HepG2 (cell line): ENCODE measurements at regions not wholly inside any gene's neighbourhood (a gene's known extent, or its start where the extent isn't known, plus 50 kb on each side); places are given as distances from the start of the nearest gene placed in this dataset.

ENCODE experiments used
- ATAC-seq: fragments of 200-7000 bp; cut with Tn5 transposase; 3 replicates; pipeline ENCODE4 v1.9.1; 2020; ENCODE audit warnings: mild to moderate bottlenecking, moderate library complexity
- BruUV-seq: library from RNA; stranded (reverse); fragments of 400-500 nt; replicated peaks from 2 replicates; lab custom pipeline; 2021; lab: Mats Ljungman, UMichigan
- CTCF ChIA-PET: fragments of 300-600 bp; formaldehyde crosslinking; extraction: SDS; loops from one replicate; lab custom pipeline; 2021; ENCODE audit warnings: low total read pairs, inconsistent platforms, low intra/inter-chr PET ratio; lab: Yijun Ruan, JAX
- POLR2A ChIA-PET: fragments of 350-600 bp; sonication (Branson Sonifier 250); formaldehyde crosslinking; loops from one replicate; lab custom pipeline; 2020; ENCODE audit warnings: antibody characterized with exemption, inconsistent platforms; lab: Yijun Ruan, JAX
- DNase-seq: peaks from one replicate; pipeline ENCODE4 v3.0.0-alpha.2; 2015; ENCODE audit warnings: low spot score
- FAIRE-seq: peaks from 3 replicates; lab custom pipeline; 2011; peaks lifted over from hg19 to GRCh38; lab: Jason Lieb, UNC
- H2AFZ ChIP-seq: one replicate; pipeline ENCODE4 v1.6.1; 2011; ENCODE audit warnings: low read length, inconsistent platforms
- H3K27ac ChIP-seq: fragments of 300-600 bp; 3 replicates; pipeline ENCODE4 v1.8.0; 2011; ENCODE audit warnings: mixed run types, mild to moderate bottlenecking, mixed read lengths, low read length, inconsistent platforms; ENCODE audit not compliant: insufficient read depth; ENCODE audit errors: extremely low read length
- H3K27me3 ChIP-seq, 2 experiments: fragments of 200-600 bp in 1 of 2; 2 replicates in 1 of 2; 3 replicates in 1 of 2; pipeline versions ENCODE4 v1.6.0 to v1.8.0; 2011; ENCODE audit warnings: low read length in 2 of 2, mild to moderate bottlenecking in 2 of 2, moderate library complexity in 2 of 2, inconsistent platforms in 1 of 2; ENCODE audit not compliant: insufficient read depth in 2 of 2, control insufficient read depth in 1 of 2
- H3K36me3 ChIP-seq, 2 experiments: fragments of 200-600 bp in 1 of 2; replicated peaks in 1 of 2; 2 replicates in 1 of 2; 3 replicates in 1 of 2; pipeline versions ENCODE4 v1.5.1 to v1.8.0; 2011; ENCODE audit warnings: low read length in 2 of 2, inconsistent platforms in 1 of 2; ENCODE audit not compliant: insufficient read depth in 2 of 2, control insufficient read depth in 1 of 2
- H3K4me1 ChIP-seq: 2 replicates; pipeline ENCODE4 v1.5.1; 2012; ENCODE audit warnings: low read length, inconsistent platforms; ENCODE audit not compliant: insufficient read depth
- H3K4me2 ChIP-seq: 2 replicates; pipeline ENCODE4 v1.6.0; 2011; ENCODE audit warnings: low read depth, low read length, inconsistent platforms
- H3K4me3 ChIP-seq, 3 experiments: fragments of 200-600 bp in 1 of 3; sonication (generic), shearing (Covaris generic) in 1 of 3; replicated peaks in 1 of 3; 2 replicates each; pipeline ENCODE4 v1.5.1; 2011 to 2016; ENCODE audit warnings: low read length in 3 of 3, inconsistent platforms in 2 of 3, low read depth in 2 of 3, mild to moderate bottlenecking in 2 of 3, control low read depth in 1 of 3, mixed read lengths in 1 of 3; ENCODE audit not compliant: insufficient read depth in 1 of 3
- H3K79me2 ChIP-seq: one replicate; pipeline ENCODE4 v1.6.1; 2011; ENCODE audit warnings: low read length, inconsistent platforms; ENCODE audit not compliant: insufficient read depth
- H3K9ac ChIP-seq: 2 replicates; pipeline ENCODE4 v1.6.0; 2011; ENCODE audit warnings: mild to moderate bottlenecking, low read depth, low read length, inconsistent platforms; ENCODE audit not compliant: insufficient read depth
- H3K9me3 ChIP-seq: 2 replicates; pipeline ENCODE4 v1.5.1; 2012; ENCODE audit warnings: mild to moderate bottlenecking, low read length
- H4K20me1 ChIP-seq: 2 replicates; pipeline ENCODE4 v1.6.0; 2011; ENCODE audit warnings: inconsistent platforms, mild to moderate bottlenecking, low read length, moderate library complexity; ENCODE audit not compliant: insufficient read depth
- BRD4 ChIP-seq: sonication (generic); formaldehyde crosslinking; IDR thresholded peaks from 2 replicates; pipeline ENCODE4 v1.4.0; 2020; ENCODE audit warnings: missing genetic modification reagents
- CHCHD3 ChIP-seq: sonication (generic); formaldehyde crosslinking; IDR thresholded peaks from 2 replicates; pipeline ENCODE4 v1.8.0; 2022; ENCODE audit warnings: mild to moderate bottlenecking, missing genetic modification reagents, moderate library complexity
- HNRNPL ChIP-seq: fragments of 200-400 bp; formaldehyde crosslinking; IDR thresholded peaks from 2 replicates; pipeline ENCODE4 v1.6.1; 2017; ENCODE audit warnings: mild to moderate bottlenecking, low read depth, low read length
- PHB2 ChIP-seq: fragments of 450-650 bp; IDR thresholded peaks from 2 replicates; pipeline ENCODE4 v1.6.1; 2018; ENCODE audit not compliant: partially characterized antibody
- RBM22 ChIP-seq: fragments of 200-400 bp; formaldehyde crosslinking; optimal IDR thresholded peaks from 2 replicates; pipeline ENCODE3; 2017; ENCODE audit warnings: mild to moderate bottlenecking, low read length, moderate library complexity
- RXRA ChIP-seq: sonication (generic); formaldehyde crosslinking; IDR thresholded peaks from 2 replicates; pipeline ENCODE4 v1.5.1; 2020; ENCODE audit warnings: missing genetic modification reagents
- SRSF4 ChIP-seq: fragments of 200-400 bp; formaldehyde crosslinking; IDR thresholded peaks from one replicate; pipeline ENCODE4 v1.6.1; 2018; ENCODE audit warnings: mild to moderate bottlenecking, low read depth, low read length, moderate library complexity; ENCODE audit not compliant: poor library complexity, severe bottlenecking
- YEATS2 ChIP-seq: sonication (generic); formaldehyde crosslinking; IDR thresholded peaks from 2 replicates; pipeline ENCODE4 v1.4.0; 2020; ENCODE audit warnings: missing genetic modification reagents, borderline replicate concordance
- ZNF468 ChIP-seq: sonication (generic); formaldehyde crosslinking; IDR thresholded peaks from 2 replicates; pipeline ENCODE4 v1.8.0; 2022; ENCODE audit warnings: mild to moderate bottlenecking, moderate library complexity, missing genetic modification reagents
- ZNF598 ChIP-seq: sonication (generic); formaldehyde crosslinking; IDR thresholded peaks from 2 replicates; pipeline ENCODE4 v1.5.1; 2020; ENCODE audit warnings: mild to moderate bottlenecking, missing genetic modification reagents, borderline replicate concordance
- ZNF720 ChIP-seq: sonication (generic); formaldehyde crosslinking; IDR thresholded peaks from 2 replicates; pipeline ENCODE4 v1.4.0; 2020; ENCODE audit warnings: missing genetic modification reagents
- ZNF724P ChIP-seq: sonication (generic); formaldehyde crosslinking; IDR thresholded peaks from 2 replicates; pipeline ENCODE4 v1.8.0; 2022; ENCODE audit warnings: missing genetic modification reagents, borderline replicate concordance
- WGBS: methylation state at CpG from one replicate; pipeline ENCODE4 v1.1.6; 2017; ENCODE audit warnings: low lambda C conversion rate; 5-methylcytosine and 5-hydroxymethylcytosine counted together
- in situ Hi-C: cut with HindIII; loops from 2 replicates; pipeline ENCODE4 v1.10.0; 2017; ENCODE audit warnings: low pct_unique_long_range_greater_than_20kb; ENCODE audit not compliant: extremely low pct_ligation_motif_present
- intact Hi-C: fragments of 100-400 bp; cut with micrococcal nuclease; formaldehyde crosslinking; loops from one replicate; pipeline ENCODE4 v1.10.0; 2022; ENCODE audit not compliant: unreplicated experiment
- TF ChIP-seq, protein P1 (sequence below): sonication (generic); formaldehyde crosslinking; IDR thresholded peaks from 2 replicates; pipeline ENCODE4 v1.5.0; 2020; ENCODE audit warnings: missing genetic modification reagents, mild to moderate bottlenecking, borderline replicate concordance
- TF ChIP-seq, protein P2 (sequence below): sonication (generic); formaldehyde crosslinking; IDR thresholded peaks from 2 replicates; pipeline ENCODE4 v1.8.0; 2022; ENCODE audit warnings: missing genetic modification reagents, mild to moderate bottlenecking, inconsistent platforms, borderline replicate concordance
- TF ChIP-seq, protein P3 (sequence below): fragments of 450-650 bp; IDR thresholded peaks from 2 replicates; pipeline ENCODE4 v1.6.1; 2017; ENCODE audit warnings: mild to moderate bottlenecking

DNA sequence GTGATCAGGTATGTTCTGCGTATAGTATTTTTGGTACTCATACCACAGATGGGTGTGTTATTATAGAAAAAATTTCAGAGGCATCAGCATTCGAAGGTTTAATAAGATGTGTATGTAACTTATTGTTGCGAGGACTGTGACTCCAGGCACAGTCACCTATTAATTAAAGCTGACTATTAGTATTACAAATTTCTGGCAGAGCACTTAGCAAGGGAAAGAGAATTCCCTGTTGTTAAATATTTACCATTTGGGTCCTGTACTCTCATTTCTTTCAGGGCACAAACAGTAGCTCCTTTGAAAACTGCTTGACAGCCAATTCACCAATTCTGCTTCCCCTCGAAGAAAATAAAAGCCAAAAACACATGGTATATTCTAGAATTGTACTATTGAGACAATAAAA, 653.8 kb downstream of the ELAVL2 start:
- DNase-seq (no peak), ATAC-seq (no peak), FAIRE-seq (no peak)
- Histone ChIP-seq H3K27ac (no peak overlapping the region), H3K4me2 (no peak overlapping the region), H3K79me2 (no peaks in the 10 kb centered on the region), H3K27me3 (no peaks in the 10 kb centered on the region), H3K9me3 (peaks cover 19% of the 10 kb centered on the region), H3K36me3 (no peaks in the 10 kb centered on the region), H3K4me3 (no peak overlapping the region), H2AFZ (no peak overlapping the region), H4K20me1 (no peaks in the 10 kb centered on the region), H3K4me1 (no peaks in the 10 kb centered on the region), H3K9ac (no peak overlapping the region)
- no TSS peak for BruUV-seq
- TF ChIP-seq YEATS2 (CRISPR knock-in tag) (no peak), BRD4 (CRISPR knock-in tag) (no peak), SRSF4 (no peak)
- TF ChIP-seq, protein P1, sequence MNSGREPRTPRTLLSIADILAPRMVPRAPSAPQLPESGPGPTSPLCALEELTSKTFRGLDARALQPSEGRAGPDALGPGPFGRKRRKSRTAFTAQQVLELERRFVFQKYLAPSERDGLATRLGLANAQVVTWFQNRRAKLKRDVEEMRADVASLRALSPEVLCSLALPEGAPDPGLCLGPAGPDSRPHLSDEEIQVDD (CRISPR knock-in tag) = no peak
- 33% methylated on average over 4 of the region's 4 CpGs for WGBS
- ChIA-PET CTCF (no interaction called here), POLR2A (no interaction called here)
- in situ Hi-C loops (no loop called here), intact Hi-C loops (no loop called here)

DNA sequence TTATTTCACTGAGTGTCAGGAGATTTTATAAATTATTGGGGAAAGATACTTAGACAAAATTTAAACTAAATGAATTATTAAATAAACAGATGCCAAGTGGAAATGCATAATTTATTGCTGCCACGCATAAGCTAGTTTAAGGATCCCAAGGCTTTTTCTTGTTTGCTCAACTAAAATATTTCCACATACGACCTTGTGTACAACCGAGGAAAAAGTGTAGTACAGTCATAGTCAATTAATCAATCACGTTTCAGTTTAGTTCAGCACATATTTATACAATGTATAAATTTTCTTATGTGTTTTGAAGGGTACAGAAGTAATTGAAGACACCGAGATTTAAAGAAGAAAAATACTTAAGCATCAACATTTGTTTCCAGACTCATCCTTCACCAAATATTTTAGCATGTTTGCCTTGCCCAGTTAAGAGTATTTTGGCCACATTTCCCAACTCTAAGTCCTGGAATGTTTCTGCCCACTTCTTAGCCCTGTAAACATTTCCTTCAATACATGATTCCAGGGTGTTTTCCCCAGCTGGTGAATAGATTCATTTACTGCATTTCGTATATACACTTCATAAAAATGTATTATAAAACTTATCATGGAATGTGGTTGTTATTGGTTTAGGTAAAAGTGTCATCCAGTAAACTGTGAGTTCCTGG, 652.9 kb downstream of the ELAVL2 start:
- H3K27ac ChIP-seq = no peak overlapping the region
- H3K4me1 ChIP-seq = no peaks in the 10 kb centered on the region
- H3K36me3 ChIP-seq = no peaks in the 10 kb centered on the region
- H3K9me3 ChIP-seq = peaks cover 14% of the 10 kb centered on the region
- no peaks in the 10 kb centered on the region for H3K79me2 ChIP-seq
- intact Hi-C loops = no loop called here
- FAIRE-seq (no peak), DNase-seq (no peak), ATAC-seq (no peak)
- H3K4me3 ChIP-seq = no peak overlapping the region
- no TSS peak for BruUV-seq
- WGBS = 4% methylated on average over 6 of the region's 6 CpGs
- in situ Hi-C loops = no loop called here
- H3K9ac ChIP-seq = no peak overlapping the region
- no peaks in the 10 kb centered on the region for H4K20me1 ChIP-seq
- H2AFZ ChIP-seq = no peak overlapping the region
- no peaks in the 10 kb centered on the region for H3K27me3 ChIP-seq
- CTCF ChIA-PET = no interaction called here
- H3K4me2 ChIP-seq = no peak overlapping the region
- POLR2A ChIA-PET = no interaction called here
- no peak for TF ChIP-seq ZNF720 (CRISPR knock-in tag)
- TF ChIP-seq ZNF724P (CRISPR knock-in tag) = no peak
- TF ChIP-seq HNRNPL = no peak
- TF ChIP-seq PHB2 = no peak
- TF ChIP-seq, protein P2, sequence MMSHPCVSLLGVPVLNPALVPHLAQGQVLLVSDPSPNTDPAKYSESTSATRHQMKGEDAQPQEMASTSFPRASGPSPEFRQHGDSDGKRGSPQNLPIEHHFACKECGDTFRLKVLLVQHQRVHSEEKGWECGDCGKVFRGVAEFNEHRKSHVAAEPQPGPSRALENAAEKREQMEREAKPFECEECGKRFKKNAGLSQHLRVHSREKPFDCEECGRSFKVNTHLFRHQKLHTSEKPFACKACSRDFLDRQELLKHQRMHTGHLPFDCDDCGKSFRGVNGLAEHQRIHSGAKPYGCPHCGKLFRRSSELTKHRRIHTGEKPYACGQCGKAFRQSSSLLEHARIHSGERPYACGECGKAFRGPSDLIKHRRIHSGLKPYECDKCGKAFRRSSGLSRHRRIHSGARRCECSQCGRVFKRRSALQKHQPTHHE (CRISPR knock-in tag) = no peak
- TF ChIP-seq, protein P3, sequence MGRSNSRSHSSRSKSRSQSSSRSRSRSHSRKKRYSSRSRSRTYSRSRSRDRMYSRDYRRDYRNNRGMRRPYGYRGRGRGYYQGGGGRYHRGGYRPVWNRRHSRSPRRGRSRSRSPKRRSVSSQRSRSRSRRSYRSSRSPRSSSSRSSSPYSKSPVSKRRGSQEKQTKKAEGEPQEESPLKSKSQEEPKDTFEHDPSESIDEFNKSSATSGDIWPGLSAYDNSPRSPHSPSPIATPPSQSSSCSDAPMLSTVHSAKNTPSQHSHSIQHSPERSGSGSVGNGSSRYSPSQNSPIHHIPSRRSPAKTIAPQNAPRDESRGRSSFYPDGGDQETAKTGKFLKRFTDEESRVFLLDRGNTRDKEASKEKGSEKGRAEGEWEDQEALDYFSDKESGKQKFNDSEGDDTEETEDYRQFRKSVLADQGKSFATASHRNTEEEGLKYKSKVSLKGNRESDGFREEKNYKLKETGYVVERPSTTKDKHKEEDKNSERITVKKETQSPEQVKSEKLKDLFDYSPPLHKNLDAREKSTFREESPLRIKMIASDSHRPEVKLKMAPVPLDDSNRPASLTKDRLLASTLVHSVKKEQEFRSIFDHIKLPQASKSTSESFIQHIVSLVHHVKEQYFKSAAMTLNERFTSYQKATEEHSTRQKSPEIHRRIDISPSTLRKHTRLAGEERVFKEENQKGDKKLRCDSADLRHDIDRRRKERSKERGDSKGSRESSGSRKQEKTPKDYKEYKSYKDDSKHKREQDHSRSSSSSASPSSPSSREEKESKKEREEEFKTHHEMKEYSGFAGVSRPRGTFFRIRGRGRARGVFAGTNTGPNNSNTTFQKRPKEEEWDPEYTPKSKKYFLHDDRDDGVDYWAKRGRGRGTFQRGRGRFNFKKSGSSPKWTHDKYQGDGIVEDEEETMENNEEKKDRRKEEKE = no peak
- no peak for TF ChIP-seq ZNF598 (CRISPR knock-in tag)
- TF ChIP-seq RXRA (CRISPR knock-in tag) = no peak
- no peak for TF ChIP-seq CHCHD3
- no peak for TF ChIP-seq RBM22
- TF ChIP-seq ZNF468 (CRISPR knock-in tag) = no peak
